Neural progenitor cell (in vitro differentiated cells): ENCODE measurements at regions not wholly inside any gene's neighbourhood (a gene's known extent, or its start where the extent isn't known, plus 50 kb on each side); places are given as distances from the start of the nearest gene placed in this dataset.

Experiments used
- DNase-seq: peaks from one replicate; pipeline ENCODE4 v3.0.0-alpha.2; 2016; ENCODE audit warnings: low spot score
- H2AFZ ChIP-seq: fragments of 200-600 bp; sonication (generic); replicated peaks from 2 replicates; pipeline ENCODE4 v1.6.1; 2016; ENCODE audit warnings: antibody characterized with exemption
- H3F3A ChIP-seq: fragments of 200-600 bp; sonication (generic); 2 replicates; pipeline ENCODE4 v1.6.1; 2016; ENCODE audit warnings: antibody characterized with exemption, low read depth
- H3K27ac ChIP-seq: fragments of 200-600 bp; sonication (generic); 2 replicates; pipeline ENCODE4 v1.5.1; 2016; ENCODE audit warnings: mild to moderate bottlenecking
- H3K27me3 ChIP-seq: fragments of 200-600 bp; sonication (generic); 2 replicates; pipeline ENCODE4 v1.6.1; 2016; ENCODE audit warnings: mild to moderate bottlenecking, moderate library complexity
- H3K36me3 ChIP-seq: fragments of 200-600 bp; sonication (generic); 2 replicates; pipeline ENCODE4 v1.5.1; 2016
- H3K4me1 ChIP-seq: fragments of 200-600 bp; sonication (generic); 2 replicates; pipeline ENCODE4 v1.6.1; 2016; ENCODE audit warnings: mixed run types
- H3K4me2 ChIP-seq: fragments of 200-600 bp; sonication (generic); 2 replicates; pipeline ENCODE4 v1.6.1; 2016
- H3K4me3 ChIP-seq: fragments of 200-600 bp; sonication (generic); 2 replicates; pipeline ENCODE4 v1.5.1; 2016
- H3K79me2 ChIP-seq: fragments of 200-600 bp; sonication (generic); 2 replicates; pipeline ENCODE4 v1.6.1; 2016; ENCODE audit warnings: low read depth
- H3K9ac ChIP-seq: fragments of 200-600 bp; sonication (generic); 2 replicates; pipeline ENCODE4 v1.6.1; 2016
- H3K9me3 ChIP-seq: fragments of 200-600 bp; sonication (generic); 2 replicates; pipeline ENCODE4 v1.5.1; 2016; ENCODE audit warnings: low read depth
- H4K20me1 ChIP-seq: fragments of 200-600 bp; sonication (generic); 2 replicates; pipeline ENCODE4 v1.6.1; 2016; ENCODE audit warnings: low read depth
- H3K27ac Mint-ChIP-seq: 3 replicates; pipeline ENCODE4 v1.8.0; 2021; ENCODE audit warnings: mixed read lengths
- H3K27me3 Mint-ChIP-seq: 2 replicates; pipeline ENCODE4 v1.8.0; 2022; ENCODE audit warnings: low read depth, mild to moderate bottlenecking, inconsistent platforms, moderate library complexity, mixed read lengths; ENCODE audit not compliant: insufficient read depth
- H3K36me3 Mint-ChIP-seq: 3 replicates; pipeline ENCODE4 v1.8.0; 2021; ENCODE audit warnings: mixed read lengths
- H3K4me1 Mint-ChIP-seq: 3 replicates; pipeline ENCODE4 v1.8.0; 2021; ENCODE audit warnings: mixed read lengths
- H3K4me3 Mint-ChIP-seq: 3 replicates; pipeline ENCODE4 v1.8.0; 2021; ENCODE audit warnings: mild to moderate bottlenecking, moderate library complexity, mixed read lengths
- H3K9me3 Mint-ChIP-seq: 3 replicates; pipeline ENCODE4 v1.8.0; 2020; ENCODE audit warnings: mixed read lengths
- CTCF ChIP-seq: fragments of 200-600 bp; sonication (generic); IDR thresholded peaks from 2 replicates; pipeline ENCODE4 v1.5.1; 2017; ENCODE audit warnings: antibody characterized with exemption, mild to moderate bottlenecking
- EZH2 ChIP-seq: fragments of 200-600 bp; sonication (generic); IDR thresholded peaks from 2 replicates; pipeline ENCODE4 v1.6.1; 2017; ENCODE audit warnings: antibody characterized with exemption, mild to moderate bottlenecking, moderate library complexity
- EZH2phosphoT487 ChIP-seq: fragments of 200-600 bp; sonication (generic); IDR thresholded peaks from 2 replicates; pipeline ENCODE4 v1.6.1; 2017; ENCODE audit warnings: antibody characterized with exemption

GRCh38 chr14:25615174-25615573 lies 565.2 kb upstream of the STXBP6 start:
- no peak for TF ChIP-seq EZH2
- no peak for TF ChIP-seq EZH2phosphoT487
- TF ChIP-seq CTCF = no peak
- H2AFZ ChIP-seq = no peak overlapping the region
- H3K27ac ChIP-seq = no peak overlapping the region
- no peaks in the 10 kb centered on the region for H3K27me3 Mint-ChIP-seq
- H3K36me3 Mint-ChIP-seq = peaks cover 3% of the 10 kb centered on the region
- H3K79me2 ChIP-seq = no peaks in the 10 kb centered on the region
- peaks cover 32% of the 10 kb centered on the region for H3K9me3 Mint-ChIP-seq
- no peaks in the 10 kb centered on the region for H3F3A ChIP-seq
- no peak overlapping the region for H3K4me3 ChIP-seq
- H3K4me2 ChIP-seq = no peak overlapping the region
- H3K27ac Mint-ChIP-seq = no peak overlapping the region
- H3K36me3 ChIP-seq = peaks cover 3% of the 10 kb centered on the region
- H4K20me1 ChIP-seq = no peaks in the 10 kb centered on the region
- no peak overlapping the region for H3K4me3 Mint-ChIP-seq
- peaks cover 4% of the 10 kb centered on the region for H3K4me1 Mint-ChIP-seq
- H3K27me3 ChIP-seq = no peaks in the 10 kb centered on the region
- no peak for DNase-seq
- peaks cover 9% of the 10 kb centered on the region for H3K9me3 ChIP-seq
- no peak overlapping the region for H3K9ac ChIP-seq
- no peaks in the 10 kb centered on the region for H3K4me1 ChIP-seq

- H3K4me3 ChIP-seq = no peak overlapping the region
- peak; percentile 18 for DNase-seq
- TF ChIP-seq EZH2 (no peak), CTCF (peak; percentile 18)
- H3K36me3 ChIP-seq = no peaks in the 10 kb centered on the region
- peaks cover 7% of the 10 kb centered on the region for H3K9me3 Mint-ChIP-seq
- H3K27me3 Mint-ChIP-seq = no peaks in the 10 kb centered on the region
- peaks cover 9% of the 10 kb centered on the region for H3K4me1 Mint-ChIP-seq
- peak overlapping the region; percentile 90 for H2AFZ ChIP-seq
- H3K79me2 ChIP-seq = no peaks in the 10 kb centered on the region
- H3K9me3 ChIP-seq = no peaks in the 10 kb centered on the region
- H3K4me1 ChIP-seq = peaks cover 13% of the 10 kb centered on the region
- H3F3A ChIP-seq = no peaks in the 10 kb centered on the region
- H4K20me1 ChIP-seq = no peaks in the 10 kb centered on the region
- no peak overlapping the region for H3K27ac ChIP-seq
- peaks cover 1% of the 10 kb centered on the region for H3K36me3 Mint-ChIP-seq
- H3K9ac ChIP-seq = no peak overlapping the region
- peak overlapping the region; percentile 51 for H3K4me2 ChIP-seq
- peak overlapping the region; percentile 34 for H3K27ac Mint-ChIP-seq
- H3K27me3 ChIP-seq = no peaks in the 10 kb centered on the region
- no peak overlapping the region for H3K4me3 Mint-ChIP-seq
These were observed 557.2 kb upstream of the STXBP6 start for GRCh38 chr14:25607192-25607591.

GRCh38 chr14:25602106-25602505 lies 552.2 kb upstream of the STXBP6 start:
- H3K4me3 ChIP-seq = no peak overlapping the region
- no peak overlapping the region for H3K4me2 ChIP-seq
- DNase-seq = no peak
- no peak overlapping the region for H2AFZ ChIP-seq
- H3F3A ChIP-seq = no peaks in the 10 kb centered on the region
- peaks cover 7% of the 10 kb centered on the region for H3K9me3 Mint-ChIP-seq
- no peak overlapping the region for H3K9ac ChIP-seq
- no peak overlapping the region for H3K27ac Mint-ChIP-seq
- no peaks in the 10 kb centered on the region for H3K79me2 ChIP-seq
- no peaks in the 10 kb centered on the region for H3K27me3 ChIP-seq
- TF ChIP-seq CTCF (no peak), EZH2phosphoT487 (no peak), EZH2 (no peak)
- H3K9me3 ChIP-seq = no peaks in the 10 kb centered on the region
- H3K27ac ChIP-seq = no peak overlapping the region
- H3K4me1 ChIP-seq = peaks cover 6% of the 10 kb centered on the region
- H3K36me3 Mint-ChIP-seq = peaks cover 1% of the 10 kb centered on the region
- no peaks in the 10 kb centered on the region for H4K20me1 ChIP-seq
- no peaks in the 10 kb centered on the region for H3K27me3 Mint-ChIP-seq
- H3K4me3 Mint-ChIP-seq = no peak overlapping the region
- peaks cover under 1% of the 10 kb centered on the region for H3K4me1 Mint-ChIP-seq
- H3K36me3 ChIP-seq = no peaks in the 10 kb centered on the region

GRCh38 chr14:25588751-25589150 lies 538.8 kb upstream of the STXBP6 start:
- Histone ChIP-seq H3K36me3 (no peaks in the 10 kb centered on the region), H3K27me3 (no peaks in the 10 kb centered on the region), H3F3A (no peaks in the 10 kb centered on the region), H3K4me3 (no peak overlapping the region), H4K20me1 (no peaks in the 10 kb centered on the region), H3K9me3 (no peaks in the 10 kb centered on the region), H2AFZ (no peak overlapping the region), H3K27ac (no peak overlapping the region), H3K9ac (no peak overlapping the region), H3K79me2 (no peaks in the 10 kb centered on the region), H3K4me2 (no peak overlapping the region), H3K4me1 (no peaks in the 10 kb centered on the region)
- DNase-seq = no peak
- TF ChIP-seq EZH2 (no peak), CTCF (no peak), EZH2phosphoT487 (no peak)
- Mint-ChIP-seq H3K4me1 (peaks cover 2% of the 10 kb centered on the region), H3K9me3 (peaks cover 16% of the 10 kb centered on the region), H3K27ac (no peak overlapping the region), H3K27me3 (peaks cover 4% of the 10 kb centered on the region), H3K4me3 (no peak overlapping the region), H3K36me3 (no peaks in the 10 kb centered on the region)
